Type B pancreatic cell (in vitro differentiated cells): ENCODE measurements at regions not wholly inside any gene's neighbourhood (a gene's known extent, or its start where the extent isn't known, plus 50 kb on each side); places are given as distances from the start of the nearest gene placed in this dataset.

Experiments used
- DNase-seq: peaks from one replicate; pipeline ENCODE4 v3.0.0; 2021; ENCODE audit warnings: mixed read lengths; ENCODE audit not compliant: unreplicated experiment; ENCODE audit errors: extremely low spot score
- H3K27ac Mint-ChIP-seq: 2 replicates; pipeline ENCODE4 v1.8.0; 2021; ENCODE audit warnings: mild to moderate bottlenecking, mixed read lengths
- H3K27me3 Mint-ChIP-seq: 2 replicates; pipeline ENCODE4 v1.8.0; 2021; ENCODE audit warnings: mixed read lengths
- H3K36me3 Mint-ChIP-seq: 2 replicates; pipeline ENCODE4 v1.8.0; 2021; ENCODE audit warnings: mixed read lengths
- H3K4me1 Mint-ChIP-seq: one replicate; pipeline ENCODE4 v1.8.0; 2021; ENCODE audit warnings: mixed read lengths; ENCODE audit not compliant: unreplicated experiment
- H3K4me3 Mint-ChIP-seq: 2 replicates; pipeline ENCODE4 v1.8.0; 2021; ENCODE audit warnings: mild to moderate bottlenecking, mixed read lengths
- H3K9me3 Mint-ChIP-seq: 2 replicates; pipeline ENCODE4 v1.8.0; 2021; ENCODE audit warnings: mixed read lengths
- CTCF ChIP-seq: fragments of 200-600 bp; sonication (generic); conservative IDR thresholded peaks from 2 replicates; pipeline ENCODE4 v1.5.0; 2021; ENCODE audit warnings: antibody characterized with exemption, mild to moderate bottlenecking

- Mint-ChIP-seq H3K27ac (no peak overlapping the region), H3K4me1 (no peaks in the 10 kb centered on the region), H3K9me3 (no peaks in the 10 kb centered on the region), H3K4me3 (no peak overlapping the region), H3K27me3 (no peaks in the 10 kb centered on the region), H3K36me3 (no peaks in the 10 kb centered on the region)
- no peak for TF ChIP-seq CTCF
- no peak for DNase-seq
Measured at GRCh38 chr4:96742332-96743014, 902.6 kb downstream of the PDHA2 start.

GRCh38 chr4:96744676-96745075, 904.8 kb downstream of the PDHA2 start:
- Mint-ChIP-seq H3K9me3 (no peaks in the 10 kb centered on the region), H3K4me3 (no peak overlapping the region), H3K27me3 (no peaks in the 10 kb centered on the region), H3K4me1 (no peaks in the 10 kb centered on the region), H3K36me3 (no peaks in the 10 kb centered on the region), H3K27ac (no peak overlapping the region)
- no peak for DNase-seq
- no peak for TF ChIP-seq CTCF

GRCh38 chr4:96753216-96753615, 913.3 kb downstream of the PDHA2 start:
- H3K36me3 Mint-ChIP-seq = no peaks in the 10 kb centered on the region
- DNase-seq = no peak
- no peak overlapping the region for H3K27ac Mint-ChIP-seq
- no peak overlapping the region for H3K4me3 Mint-ChIP-seq
- H3K4me1 Mint-ChIP-seq = no peaks in the 10 kb centered on the region
- peaks cover 4% of the 10 kb centered on the region for H3K9me3 Mint-ChIP-seq
- H3K27me3 Mint-ChIP-seq = no peaks in the 10 kb centered on the region
- TF ChIP-seq CTCF = no peak

- TF ChIP-seq CTCF = no peak
- Mint-ChIP-seq H3K27me3 (no peaks in the 10 kb centered on the region), H3K36me3 (no peaks in the 10 kb centered on the region), H3K4me1 (no peaks in the 10 kb centered on the region), H3K9me3 (no peaks in the 10 kb centered on the region), H3K4me3 (no peak overlapping the region), H3K27ac (no peak overlapping the region)
- no peak for DNase-seq
Measured at GRCh38 chr4:96755569-96756484, 915.9 kb downstream of the PDHA2 start.

GRCh38 chr4:96756584-96756983, 916.7 kb downstream of the PDHA2 start:
- no peak for TF ChIP-seq CTCF
- no peaks in the 10 kb centered on the region for H3K27me3 Mint-ChIP-seq
- no peaks in the 10 kb centered on the region for H3K36me3 Mint-ChIP-seq
- H3K9me3 Mint-ChIP-seq = no peaks in the 10 kb centered on the region
- H3K27ac Mint-ChIP-seq = no peak overlapping the region
- no peak for DNase-seq
- no peaks in the 10 kb centered on the region for H3K4me1 Mint-ChIP-seq
- no peak overlapping the region for H3K4me3 Mint-ChIP-seq
